ENCODE measurements at regions not wholly inside any gene's neighbourhood (a gene's known extent, or its start where the extent isn't known, plus 50 kb on each side); places are given as distances from the start of the nearest gene placed in this dataset.

DNA sequence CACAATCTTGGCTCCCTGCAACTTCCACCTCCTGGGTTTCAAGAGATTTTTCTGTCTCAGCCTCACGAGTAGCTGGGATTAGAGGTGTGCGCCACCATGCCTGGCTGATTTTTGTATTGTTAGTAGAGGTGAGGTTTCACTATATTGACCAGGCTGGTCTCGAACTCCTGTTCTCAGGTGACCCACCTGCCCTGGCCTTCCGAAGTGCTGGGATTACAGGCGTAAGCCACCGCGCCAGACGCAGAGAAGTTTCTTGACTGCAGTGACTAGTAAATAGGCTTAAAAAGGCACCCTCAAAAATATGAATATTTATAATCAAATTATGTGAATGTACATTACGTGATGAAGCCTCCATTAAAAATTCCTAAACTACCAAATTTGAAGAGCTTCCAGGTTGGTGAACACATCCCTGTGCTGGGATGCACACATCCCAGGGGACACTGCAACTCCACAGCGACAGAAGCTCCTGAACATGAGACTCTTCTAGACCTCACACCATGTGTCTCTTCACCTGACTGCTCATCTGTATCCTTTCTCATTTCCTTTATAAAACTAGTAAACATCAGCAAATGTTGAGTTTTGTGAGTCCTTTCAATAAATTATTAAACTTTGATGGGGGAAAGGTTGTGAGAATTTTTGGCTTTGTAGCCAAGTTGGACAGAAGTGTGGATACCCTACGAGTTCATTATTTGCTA is 203.3 kb upstream of the SPOPL start:
- no peaks in the 10 kb centered on the region for H3K36me3 ChIP-seq
- intact Hi-C loops (cut with DNase I) = no loop called here
- no peak overlapping the region for H3K4me3 ChIP-seq
- no peak for TF ChIP-seq CTCF (IDR thresholded peaks at IDR 0.05)
- ATAC-seq = no peak
- no peak overlapping the region for H3K27ac ChIP-seq
- no peak for DNase-seq
- no peaks in the 10 kb centered on the region for H3K4me1 ChIP-seq
- no peaks in the 10 kb centered on the region for H3K9me3 ChIP-seq
- H3K27me3 ChIP-seq (ENCODE audit: low read depth) = no peaks in the 10 kb centered on the region

- no peaks in the 10 kb centered on the region for H3K27me3 ChIP-seq (ENCODE audit: low read depth)
- intact Hi-C loops (cut with DNase I) = no loop called here
Observed at GRCh38 chr2:138298900-138299299, 202.7 kb upstream of the SPOPL start.

GRCh38 chr2:138306626-138307025 is 194.9 kb upstream of the SPOPL start:
- ATAC-seq (no peak), DNase-seq (no peak)
- H3K4me1 ChIP-seq = no peaks in the 10 kb centered on the region
- no peaks in the 10 kb centered on the region for H3K36me3 ChIP-seq
- no peak for TF ChIP-seq CTCF (IDR thresholded peaks at IDR 0.05)
- intact Hi-C loops (cut with DNase I) = no loop called here
- H3K27me3 ChIP-seq (ENCODE audit: low read depth) = no peaks in the 10 kb centered on the region
- no peak overlapping the region for H3K27ac ChIP-seq
- H3K4me3 ChIP-seq = no peak overlapping the region
- no peaks in the 10 kb centered on the region for H3K9me3 ChIP-seq

More at GRCh38 chr2:138298900-138299299, 202.7 kb upstream of the SPOPL start:
- no peak for ATAC-seq
- Histone ChIP-seq H3K9me3 (no peaks in the 10 kb centered on the region), H3K36me3 (no peaks in the 10 kb centered on the region), H3K27ac (no peak overlapping the region), H3K4me1 (no peaks in the 10 kb centered on the region), H3K4me3 (no peak overlapping the region)
- DNase-seq = no peak
- no peak for TF ChIP-seq CTCF (IDR thresholded peaks at IDR 0.05)

DNA sequence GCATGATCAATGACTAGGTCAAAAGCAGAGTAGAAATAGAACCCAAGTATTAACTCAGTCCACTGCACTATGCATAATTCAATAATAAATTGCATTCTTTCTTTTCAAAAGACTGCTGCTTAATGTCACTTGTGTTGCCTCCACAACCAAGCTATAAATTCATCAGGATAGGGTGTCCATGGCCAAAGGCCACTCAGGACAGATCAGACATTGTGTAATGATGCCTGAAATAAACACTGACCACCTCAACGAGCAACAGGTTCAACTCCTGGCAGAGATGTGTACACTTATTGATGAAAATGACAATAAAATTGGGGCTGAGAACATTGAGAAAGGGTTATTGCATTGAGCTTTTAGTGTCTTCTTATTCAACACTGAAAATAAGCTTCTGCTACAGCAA is 194.5 kb upstream of the SPOPL start:
- DNase-seq = no peak
- H3K27me3 ChIP-seq (ENCODE audit: low read depth) = no peaks in the 10 kb centered on the region
- TF ChIP-seq CTCF (IDR thresholded peaks at IDR 0.05) = no peak

GRCh38 chr2:138309760-138310159 is 191.8 kb upstream of the SPOPL start:
- H3K4me1 ChIP-seq = no peaks in the 10 kb centered on the region
- intact Hi-C loops (cut with DNase I) = no loop called here
- H3K27ac ChIP-seq = no peak overlapping the region
- no peaks in the 10 kb centered on the region for H3K9me3 ChIP-seq
- ATAC-seq = no peak
- DNase-seq = no peak
- H3K27me3 ChIP-seq (ENCODE audit: low read depth) = no peaks in the 10 kb centered on the region
- no peaks in the 10 kb centered on the region for H3K36me3 ChIP-seq
- no peak for TF ChIP-seq CTCF (IDR thresholded peaks at IDR 0.05)
- no peak overlapping the region for H3K4me3 ChIP-seq

More for the DNA sequence above, 194.5 kb upstream of the SPOPL start:
- no peak overlapping the region for H3K4me3 ChIP-seq
- H3K27ac ChIP-seq = no peak overlapping the region
- no peaks in the 10 kb centered on the region for H3K9me3 ChIP-seq
- no peak for ATAC-seq
- intact Hi-C loops (cut with DNase I) = no loop called here
- H3K36me3 ChIP-seq = no peaks in the 10 kb centered on the region
- H3K4me1 ChIP-seq = no peaks in the 10 kb centered on the region
